SK-N-SH (cell line): ENCODE measurements at regions not wholly inside any gene's neighbourhood (a gene's known extent, or its start where the extent isn't known, plus 50 kb on each side); places are given as distances from the start of the nearest gene placed in this dataset.

Experiments used
- CTCF ChIA-PET: fragments of 300-600, 350-600 bp; formaldehyde crosslinking; extraction: SDS; loops from one replicate; lab custom pipeline; 2021; lab: Yijun Ruan, JAX
- POLR2A ChIA-PET: fragments of 350-600 bp; sonication (Branson Sonifier 250); formaldehyde crosslinking; extraction: SDS; loops from one replicate; lab custom pipeline; 2020; ENCODE audit warnings: antibody characterized with exemption, inconsistent platforms; lab: Yijun Ruan, JAX
- DNase-seq: peaks from one replicate; pipeline ENCODE4 v3.0.0; 2012
- H2AFZ ChIP-seq: fragments of 200-600 bp; sonication (generic); 2 replicates; pipeline ENCODE4 v1.8.1; 2016; ENCODE audit warnings: antibody characterized with exemption, mild to moderate bottlenecking, low read depth
- H3F3A ChIP-seq: fragments of 200-600 bp; sonication (generic); replicated peaks from 2 replicates; pipeline ENCODE3; 2016; ENCODE audit warnings: antibody characterized with exemption, mild to moderate bottlenecking; ENCODE audit not compliant: insufficient read depth
- H3K27ac ChIP-seq, 2 experiments: fragments of 200-500 bp in 1 of 2; fragments of 200-600 bp in 1 of 2; sonication (Bioruptor generic) in 1 of 2; sonication (generic), shearing (Covaris generic) in 1 of 2; 2 replicates each; pipeline versions ENCODE4 v1.5.1 to v1.6.1; 2014 to 2016; ENCODE audit warnings: low read depth in 2 of 2, inconsistent platforms in 1 of 2, low read length in 1 of 2, mild to moderate bottlenecking in 1 of 2, mixed read lengths in 1 of 2
- H3K27me3 ChIP-seq: fragments of 200-600 bp; sonication (generic), shearing (Covaris generic); 2 replicates; pipeline ENCODE4 v1.6.1; 2016; ENCODE audit warnings: mixed run types; ENCODE audit not compliant: insufficient read depth
- H3K36me3 ChIP-seq, 2 experiments: fragments of 200-500 bp in 1 of 2; fragments of 200-600 bp in 1 of 2; sonication (Bioruptor generic) in 1 of 2; sonication (generic) in 1 of 2; replicated peaks in 1 of 2; 2 replicates each; pipeline versions ENCODE3 to v1.5.1; 2014 to 2016; ENCODE audit warnings: low read length in 1 of 2, mild to moderate bottlenecking in 1 of 2; ENCODE audit not compliant: insufficient read depth in 2 of 2, control insufficient read depth in 1 of 2
- H3K4me1 ChIP-seq, 2 experiments: fragments of 200-500 bp in 1 of 2; fragments of 200-600 bp in 1 of 2; sonication (Bioruptor generic) in 1 of 2; sonication (generic), shearing (Covaris generic) in 1 of 2; 2 replicates each; pipeline versions ENCODE4 v1.5.1 to v1.6.1; 2014 to 2016; ENCODE audit warnings: low read depth in 1 of 2, low read length in 1 of 2, mixed run types in 1 of 2; ENCODE audit not compliant: insufficient read depth in 2 of 2, control insufficient read depth in 1 of 2
- H3K4me2 ChIP-seq: fragments of 200-600 bp; sonication (generic), shearing (Covaris generic); 2 replicates; pipeline ENCODE4 v1.6.1; 2017; ENCODE audit warnings: mixed run types
- H3K4me3 ChIP-seq, 2 experiments: fragments of 200-500 bp in 1 of 2; fragments of 200-600 bp in 1 of 2; sonication (Bioruptor generic) in 1 of 2; sonication (generic), shearing (Covaris generic) in 1 of 2; 2 replicates each; pipeline versions ENCODE4 v1.5.1 to v1.8.1; 2014 to 2016; ENCODE audit warnings: low read depth in 2 of 2, inconsistent platforms in 1 of 2, low read length in 1 of 2, mild to moderate bottlenecking in 1 of 2, mixed read lengths in 1 of 2, moderate library complexity in 1 of 2
- H3K79me2 ChIP-seq: fragments of 200-600 bp; sonication (generic); 2 replicates; pipeline ENCODE4 v1.8.1; 2017; ENCODE audit warnings: mild to moderate bottlenecking; ENCODE audit not compliant: insufficient read depth
- H3K9ac ChIP-seq: fragments of 200-600 bp; sonication (generic); 2 replicates; pipeline ENCODE4 v1.6.1; 2017; ENCODE audit warnings: mixed run types
- H3K9me2 ChIP-seq: fragments of 200-600 bp; sonication (generic); 2 replicates; pipeline ENCODE4 v1.6.1; 2017; ENCODE audit warnings: mixed run types
- H3K9me3 ChIP-seq: fragments of 200-600 bp; sonication (generic); 2 replicates; pipeline ENCODE4 v1.6.1; 2017; ENCODE audit warnings: mixed run types, mild to moderate bottlenecking, moderate library complexity
- H4K20me1 ChIP-seq: fragments of 200-600 bp; sonication (generic); 2 replicates; pipeline ENCODE4 v1.6.1; 2017; ENCODE audit warnings: mild to moderate bottlenecking, mixed run types; ENCODE audit not compliant: insufficient read depth
- ELF1 ChIP-seq: IDR thresholded peaks from 2 replicates; pipeline ENCODE4 v1.4.0; 2012
- EP300 ChIP-seq, 2 experiments: IDR thresholded peaks; 2 replicates each; pipeline versions ENCODE4 v1.4.0 to v1.6.1; 2012; ENCODE audit warnings: borderline replicate concordance in 1 of 2, low read depth in 1 of 2, low read length in 1 of 2
- FOSL2 ChIP-seq: IDR thresholded peaks from 2 replicates; pipeline ENCODE4 v1.4.0; 2012; ENCODE audit warnings: low read depth, mild to moderate bottlenecking, moderate library complexity, borderline replicate concordance
- GATA2 ChIP-seq: sonication (generic); formaldehyde crosslinking; IDR thresholded peaks from 2 replicates; pipeline ENCODE4 v1.5.0; 2020; ENCODE audit warnings: mild to moderate bottlenecking, missing genetic modification reagents
- RAD21 ChIP-seq: IDR thresholded peaks from 2 replicates; pipeline ENCODE4 v1.6.1; 2012; ENCODE audit warnings: mild to moderate bottlenecking, low read length
- RCOR1 ChIP-seq: fragments of 150-350 bp; IDR thresholded peaks from 2 replicates; pipeline ENCODE4 v1.6.1; 2017; ENCODE audit warnings: antibody characterized with exemption, low read length
- RXRA ChIP-seq: IDR thresholded peaks from 2 replicates; pipeline ENCODE4 v1.4.0; 2012; ENCODE audit warnings: low read depth, mild to moderate bottlenecking, borderline replicate concordance
- SIN3A ChIP-seq: IDR thresholded peaks from 2 replicates; pipeline ENCODE4 v1.6.1; 2012; ENCODE audit warnings: low read depth, mild to moderate bottlenecking, low read length, moderate library complexity, borderline replicate concordance
- SMC3 ChIP-seq: IDR thresholded peaks from 2 replicates; pipeline ENCODE4 v1.6.1; 2012; ENCODE audit warnings: low read depth, low read length, improper control_type of control experiment
- TAF1 ChIP-seq: IDR thresholded peaks from 2 replicates; pipeline ENCODE4 v1.6.1; 2012; ENCODE audit warnings: low read depth, mild to moderate bottlenecking, low read length, moderate library complexity, borderline replicate concordance
- TCF12 ChIP-seq: IDR thresholded peaks from 2 replicates; pipeline ENCODE4 v1.4.0; 2012
- WGBS: methylation state at CpG from one replicate; pipeline ENCODE4 v1.1.6; 2017; ENCODE audit warnings: low lambda C conversion rate; 5-methylcytosine and 5-hydroxymethylcytosine counted together
- TF ChIP-seq, protein P1 (sequence below): fragments of 150-350 bp; IDR thresholded peaks from 2 replicates; pipeline ENCODE4 v1.6.1; 2017; ENCODE audit warnings: antibody characterized with exemption, low read length, low read depth, borderline replicate concordance
- TF ChIP-seq, protein P2 (sequence below): fragments of 200-600 bp; sonication (generic); IDR thresholded peaks from 2 replicates; pipeline ENCODE4 v1.6.1; 2017; ENCODE audit warnings: antibody characterized with exemption, mild to moderate bottlenecking, moderate library complexity
- TF ChIP-seq, protein P3 (sequence below): IDR thresholded peaks from 2 replicates; pipeline ENCODE4 v1.4.0; 2012; ENCODE audit warnings: low read depth, borderline replicate concordance

DNA sequence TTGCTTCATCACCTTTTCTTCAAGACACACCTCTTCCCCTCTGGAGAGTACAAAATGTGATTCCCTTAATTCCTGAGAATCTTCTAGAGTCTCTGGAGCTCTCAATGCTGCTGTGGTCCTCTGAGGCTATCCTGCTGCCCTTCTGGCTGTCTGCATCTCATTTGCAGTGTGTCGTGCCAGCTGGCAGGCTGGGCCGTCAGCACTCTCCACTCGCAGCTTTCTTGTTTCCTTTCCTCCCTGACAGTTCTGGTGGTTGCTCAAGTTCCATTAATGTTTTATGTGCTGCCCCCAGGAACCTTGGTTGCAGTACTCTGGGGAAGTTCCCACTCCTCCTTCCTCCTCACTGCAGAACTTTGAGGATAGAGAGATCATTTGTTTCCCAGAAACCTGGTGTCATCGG, 210.8 kb upstream of the ROPN1 start (continued):
- TF ChIP-seq EP300 (IDR thresholded peaks at IDR 0.05; ENCODE audit: borderline replicate concordance in 1 of 2, low read depth in 1 of 2, low read length in 1 of 2) (peak in 1 of 2 experiments; percentile 42; a peak in 1 of 4 replicates), TAF1 (no peak), RAD21 (peak; percentile 20; the same call in 1 of the 2 replicates), TCF12 (no peak)
- TF ChIP-seq, all 33 proteins: peak for 2

DNA sequence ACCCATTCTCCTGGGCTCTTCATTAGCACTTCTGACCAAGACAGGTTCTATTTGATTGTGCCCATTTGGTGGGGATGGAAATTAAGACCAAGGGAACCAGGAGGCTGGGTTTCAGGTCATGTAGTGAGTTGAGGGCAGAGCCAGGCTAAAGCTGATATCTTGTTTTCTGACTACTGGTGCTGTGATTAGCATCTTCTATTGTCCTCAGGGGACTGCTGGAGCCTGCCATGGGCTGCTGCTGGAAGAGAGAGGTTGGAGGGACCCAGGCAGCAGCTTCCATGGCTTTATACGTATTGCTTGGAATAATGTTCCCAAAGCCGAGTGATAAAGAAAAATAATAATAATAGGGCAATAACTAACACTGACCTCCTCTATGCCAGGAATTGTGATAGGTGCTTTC, 211.4 kb upstream of the ROPN1 start:
- ChIA-PET CTCF (interaction anchor here (0.8 to 2.1 kb wide), 4 partner anchors 12 to 148 kb away, joined by 3 to 7 read pairs (median 3); no protein-coding TSS in a partner anchor), POLR2A (interaction anchor here (0.7 to 1.7 kb wide), 2 partner anchors 29 to 63 kb away, joined by 4 to 5 read pairs; no protein-coding TSS in a partner anchor)
- no peak overlapping the region for H3K4me3 ChIP-seq
- TF ChIP-seq, protein P1, sequence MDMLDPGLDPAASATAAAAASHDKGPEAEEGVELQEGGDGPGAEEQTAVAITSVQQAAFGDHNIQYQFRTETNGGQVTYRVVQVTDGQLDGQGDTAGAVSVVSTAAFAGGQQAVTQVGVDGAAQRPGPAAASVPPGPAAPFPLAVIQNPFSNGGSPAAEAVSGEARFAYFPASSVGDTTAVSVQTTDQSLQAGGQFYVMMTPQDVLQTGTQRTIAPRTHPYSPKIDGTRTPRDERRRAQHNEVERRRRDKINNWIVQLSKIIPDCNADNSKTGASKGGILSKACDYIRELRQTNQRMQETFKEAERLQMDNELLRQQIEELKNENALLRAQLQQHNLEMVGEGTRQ: no peak
- TF ChIP-seq SMC3 (no peak), FOSL2 (no peak), SIN3A (no peak), GATA2 (peak; percentile 62), ELF1 (no peak), RCOR1 (peak; percentile 28; the same call in 1 of the 2 replicates), TAF1 (no peak), RXRA (no peak)
- TF ChIP-seq, protein P2, sequence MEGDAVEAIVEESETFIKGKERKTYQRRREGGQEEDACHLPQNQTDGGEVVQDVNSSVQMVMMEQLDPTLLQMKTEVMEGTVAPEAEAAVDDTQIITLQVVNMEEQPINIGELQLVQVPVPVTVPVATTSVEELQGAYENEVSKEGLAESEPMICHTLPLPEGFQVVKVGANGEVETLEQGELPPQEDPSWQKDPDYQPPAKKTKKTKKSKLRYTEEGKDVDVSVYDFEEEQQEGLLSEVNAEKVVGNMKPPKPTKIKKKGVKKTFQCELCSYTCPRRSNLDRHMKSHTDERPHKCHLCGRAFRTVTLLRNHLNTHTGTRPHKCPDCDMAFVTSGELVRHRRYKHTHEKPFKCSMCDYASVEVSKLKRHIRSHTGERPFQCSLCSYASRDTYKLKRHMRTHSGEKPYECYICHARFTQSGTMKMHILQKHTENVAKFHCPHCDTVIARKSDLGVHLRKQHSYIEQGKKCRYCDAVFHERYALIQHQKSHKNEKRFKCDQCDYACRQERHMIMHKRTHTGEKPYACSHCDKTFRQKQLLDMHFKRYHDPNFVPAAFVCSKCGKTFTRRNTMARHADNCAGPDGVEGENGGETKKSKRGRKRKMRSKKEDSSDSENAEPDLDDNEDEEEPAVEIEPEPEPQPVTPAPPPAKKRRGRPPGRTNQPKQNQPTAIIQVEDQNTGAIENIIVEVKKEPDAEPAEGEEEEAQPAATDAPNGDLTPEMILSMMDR: no peak
- TF ChIP-seq, protein P3, sequence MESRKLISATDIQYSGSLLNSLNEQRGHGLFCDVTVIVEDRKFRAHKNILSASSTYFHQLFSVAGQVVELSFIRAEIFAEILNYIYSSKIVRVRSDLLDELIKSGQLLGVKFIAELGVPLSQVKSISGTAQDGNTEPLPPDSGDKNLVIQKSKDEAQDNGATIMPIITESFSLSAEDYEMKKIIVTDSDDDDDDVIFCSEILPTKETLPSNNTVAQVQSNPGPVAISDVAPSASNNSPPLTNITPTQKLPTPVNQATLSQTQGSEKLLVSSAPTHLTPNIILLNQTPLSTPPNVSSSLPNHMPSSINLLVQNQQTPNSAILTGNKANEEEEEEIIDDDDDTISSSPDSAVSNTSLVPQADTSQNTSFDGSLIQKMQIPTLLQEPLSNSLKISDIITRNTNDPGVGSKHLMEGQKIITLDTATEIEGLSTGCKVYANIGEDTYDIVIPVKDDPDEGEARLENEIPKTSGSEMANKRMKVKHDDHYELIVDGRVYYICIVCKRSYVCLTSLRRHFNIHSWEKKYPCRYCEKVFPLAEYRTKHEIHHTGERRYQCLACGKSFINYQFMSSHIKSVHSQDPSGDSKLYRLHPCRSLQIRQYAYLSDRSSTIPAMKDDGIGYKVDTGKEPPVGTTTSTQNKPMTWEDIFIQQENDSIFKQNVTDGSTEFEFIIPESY: no peak
- DNase-seq: peak; percentile 45
- H3K4me2 ChIP-seq: no peak overlapping the region
- H2AFZ ChIP-seq: no peak overlapping the region
- peaks cover 0 to 53% of the 10 kb centered on the region in 2 experiments; a peak in 2 of 4 replicates for H3K4me1 ChIP-seq
- H3K79me2 ChIP-seq: no peaks in the 10 kb centered on the region
- no peaks in the 10 kb centered on the region for H4K20me1 ChIP-seq
- no peaks in the 10 kb centered on the region for H3K36me3 ChIP-seq
- WGBS: 97% methylated on average over 2 of the region's 2 CpGs
- peak overlapping the region in 1 of 2 experiments; percentile 78; a peak in 2 of 4 replicates for H3K27ac ChIP-seq
- H3K9ac ChIP-seq: no peak overlapping the region
- H3K27me3 ChIP-seq: no peaks in the 10 kb centered on the region
- no peaks in the 10 kb centered on the region for H3K9me2 ChIP-seq
- H3F3A ChIP-seq: no peaks in the 10 kb centered on the region
- no peaks in the 10 kb centered on the region for H3K9me3 ChIP-seq
